COLO829 (cell line): ENCODE measurements at regions not wholly inside any gene's neighbourhood (a gene's known extent, or its start where the extent isn't known, plus 50 kb on each side); places are given as distances from the start of the nearest gene placed in this dataset.

Experiments
- DNase-seq: peaks from one replicate; pipeline ENCODE4 v3.0.0; 2012; ENCODE audit warnings: low spot score

DNA sequence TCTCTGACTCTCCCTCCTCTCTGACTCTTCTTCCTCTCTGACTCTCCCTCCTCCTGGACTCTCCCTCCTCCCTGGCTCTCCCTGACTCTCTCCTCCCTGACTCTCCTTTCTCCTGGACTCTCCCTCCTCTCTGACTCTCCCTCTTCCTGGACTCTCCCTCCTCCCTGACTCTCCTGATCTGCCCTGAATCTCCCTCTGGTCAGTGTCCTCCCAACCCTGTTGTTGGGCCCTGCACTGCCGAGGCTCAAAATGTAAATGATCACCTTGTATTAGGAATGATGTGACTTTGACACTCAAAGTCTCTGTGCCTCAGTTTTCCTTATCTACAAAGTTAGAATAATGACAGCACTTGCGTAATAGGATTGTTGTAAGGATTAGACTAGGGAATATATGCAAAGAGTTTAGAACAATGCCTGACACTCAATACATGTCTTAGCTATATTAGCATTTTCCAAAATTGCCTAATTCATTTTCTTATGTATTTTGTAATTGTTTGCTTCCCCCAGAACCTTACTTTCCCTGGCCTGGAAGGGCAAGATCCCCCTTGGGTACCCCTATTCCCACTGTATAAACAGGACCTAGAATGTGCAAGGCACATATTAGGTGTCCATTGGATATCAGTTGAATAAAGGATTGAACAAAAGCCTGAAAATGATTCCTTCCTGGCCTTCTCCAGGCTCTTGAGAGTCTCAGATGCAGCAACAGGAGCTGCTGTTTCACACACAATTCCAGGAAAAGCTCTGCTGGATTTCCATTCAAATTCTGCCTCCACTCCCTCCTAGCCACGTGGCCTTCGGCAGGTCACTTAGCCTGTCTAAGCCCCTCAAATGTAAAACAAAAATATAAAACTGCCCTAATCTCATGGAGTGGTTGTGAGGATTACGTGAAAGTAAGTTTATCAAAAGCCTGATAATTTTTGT lies 170.1 kb downstream of the INHBB start:
- DNase-seq = no peak

DNA sequence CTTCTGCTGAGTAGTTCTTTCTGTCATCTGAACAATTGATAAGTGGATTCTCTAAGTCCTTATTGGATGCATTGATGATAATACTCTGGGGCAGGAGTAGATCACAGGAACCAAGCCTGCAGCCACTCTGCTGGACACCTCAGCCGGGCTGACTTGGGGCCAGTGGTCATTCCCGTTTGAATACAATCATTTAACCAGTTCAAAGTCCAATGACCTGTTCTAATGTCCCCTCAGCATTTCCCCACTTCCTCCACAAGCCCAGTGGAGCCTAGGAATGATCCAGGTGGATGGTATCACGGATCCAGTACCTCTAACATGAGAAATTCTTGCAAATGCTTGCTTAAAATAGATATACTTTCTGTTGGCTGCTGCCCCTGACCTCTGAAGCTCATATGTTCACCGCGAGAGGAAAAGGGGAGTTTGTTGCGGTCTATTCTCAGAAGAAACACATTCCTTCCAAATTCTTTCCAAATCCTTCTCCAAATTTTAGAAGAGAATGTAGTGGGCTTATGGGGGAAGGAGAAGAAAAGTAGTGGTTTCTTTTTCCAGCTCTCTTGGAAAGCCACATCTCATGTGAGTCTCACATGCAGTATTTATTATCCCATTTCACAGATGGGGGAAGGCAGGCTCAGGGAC lies 170.9 kb downstream of the INHBB start:
- DNase-seq = no peak

DNA sequence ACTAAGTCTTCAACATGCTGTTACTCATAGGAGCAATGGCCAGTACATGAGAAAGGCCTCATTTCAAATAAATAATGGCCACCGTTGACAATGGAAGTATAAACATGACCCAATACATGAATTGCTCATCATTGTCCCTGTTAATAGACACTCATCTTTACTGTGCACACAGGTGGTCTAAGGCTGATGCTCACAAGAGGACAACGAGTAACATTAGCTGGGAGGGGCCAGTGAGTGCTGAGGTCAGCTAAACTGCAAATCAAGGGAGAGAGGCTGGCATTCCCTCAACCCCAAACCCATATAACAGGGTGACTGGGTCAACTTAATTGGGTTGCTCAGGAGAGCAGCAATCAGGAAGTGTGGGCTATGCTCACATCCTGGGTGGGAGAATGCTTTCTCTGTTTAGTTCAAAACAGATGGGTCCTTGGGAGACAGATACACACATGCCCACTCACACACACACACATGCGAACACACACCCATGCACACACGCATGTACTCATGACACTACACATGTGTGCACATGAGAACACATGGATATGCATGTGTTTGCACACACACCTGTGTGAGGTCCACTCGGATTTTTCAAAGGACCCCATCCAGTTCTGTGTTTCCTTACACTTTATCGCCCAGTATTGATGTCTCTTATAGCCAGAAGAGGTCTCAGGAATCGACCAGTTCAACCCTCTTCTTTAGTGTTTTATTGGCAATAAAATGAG lies 172.0 kb downstream of the INHBB start:
- no peak for DNase-seq

DNA sequence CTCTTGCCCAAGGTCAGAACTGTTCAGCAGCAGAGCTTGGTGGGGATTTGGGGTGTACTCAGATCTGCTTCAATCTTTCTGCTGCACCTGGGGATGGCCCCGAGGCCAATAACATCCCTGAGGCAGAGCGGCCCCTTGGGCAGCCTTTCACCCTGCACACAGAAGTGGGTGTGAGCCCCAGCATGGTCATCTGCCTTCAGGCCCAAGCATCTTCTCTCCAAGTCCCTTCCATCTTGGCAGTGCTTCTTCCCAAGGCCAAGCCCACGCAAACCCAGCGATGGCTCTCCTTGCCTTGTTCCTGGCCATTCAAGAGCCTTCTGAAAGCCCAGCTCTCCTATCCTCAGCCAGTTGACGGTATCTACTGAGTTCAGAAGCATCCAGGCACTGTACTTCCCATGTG lies 172.9 kb downstream of the INHBB start:
- DNase-seq = no peak

DNA sequence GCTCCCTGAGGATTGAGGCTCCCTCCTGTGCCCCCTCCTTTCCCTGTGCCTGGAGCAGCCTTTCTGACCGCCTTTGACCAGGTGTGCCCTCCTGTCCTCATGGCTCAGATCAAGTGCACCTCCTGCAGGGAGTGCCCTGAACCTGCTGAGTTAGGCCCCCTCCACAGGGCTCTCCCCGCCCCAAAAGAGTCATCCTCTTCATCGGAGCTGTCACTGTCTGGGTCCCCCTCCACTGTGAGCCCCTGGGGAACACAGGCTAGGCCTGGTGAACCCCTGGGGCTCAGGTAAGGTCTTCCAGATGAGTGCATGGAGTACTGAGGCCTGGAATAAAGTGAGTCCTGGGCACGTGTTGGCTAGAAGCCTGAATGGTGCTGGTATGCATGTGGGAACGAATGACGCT lies 173.5 kb downstream of the INHBB start:
- DNase-seq = no peak

DNA sequence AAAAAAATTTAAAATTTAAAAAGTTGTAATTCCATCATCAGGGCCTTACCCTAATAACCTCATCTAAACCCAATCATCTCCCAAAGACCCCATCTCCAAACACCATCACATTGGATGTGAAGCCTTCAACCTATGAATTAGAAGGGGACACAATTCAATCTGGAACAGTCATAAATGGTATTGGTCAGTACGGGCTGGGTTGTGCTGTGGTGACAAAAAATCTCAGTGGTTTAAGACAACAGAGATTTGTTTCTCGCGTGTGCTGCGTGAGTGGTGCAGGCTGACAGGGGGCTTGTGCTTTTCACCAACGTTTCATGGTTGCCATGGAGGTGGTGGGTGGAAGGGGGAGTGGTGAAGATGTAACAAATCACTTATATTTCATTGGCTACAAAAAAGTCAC lies 174.5 kb downstream of the INHBB start:
- no peak for DNase-seq

DNA sequence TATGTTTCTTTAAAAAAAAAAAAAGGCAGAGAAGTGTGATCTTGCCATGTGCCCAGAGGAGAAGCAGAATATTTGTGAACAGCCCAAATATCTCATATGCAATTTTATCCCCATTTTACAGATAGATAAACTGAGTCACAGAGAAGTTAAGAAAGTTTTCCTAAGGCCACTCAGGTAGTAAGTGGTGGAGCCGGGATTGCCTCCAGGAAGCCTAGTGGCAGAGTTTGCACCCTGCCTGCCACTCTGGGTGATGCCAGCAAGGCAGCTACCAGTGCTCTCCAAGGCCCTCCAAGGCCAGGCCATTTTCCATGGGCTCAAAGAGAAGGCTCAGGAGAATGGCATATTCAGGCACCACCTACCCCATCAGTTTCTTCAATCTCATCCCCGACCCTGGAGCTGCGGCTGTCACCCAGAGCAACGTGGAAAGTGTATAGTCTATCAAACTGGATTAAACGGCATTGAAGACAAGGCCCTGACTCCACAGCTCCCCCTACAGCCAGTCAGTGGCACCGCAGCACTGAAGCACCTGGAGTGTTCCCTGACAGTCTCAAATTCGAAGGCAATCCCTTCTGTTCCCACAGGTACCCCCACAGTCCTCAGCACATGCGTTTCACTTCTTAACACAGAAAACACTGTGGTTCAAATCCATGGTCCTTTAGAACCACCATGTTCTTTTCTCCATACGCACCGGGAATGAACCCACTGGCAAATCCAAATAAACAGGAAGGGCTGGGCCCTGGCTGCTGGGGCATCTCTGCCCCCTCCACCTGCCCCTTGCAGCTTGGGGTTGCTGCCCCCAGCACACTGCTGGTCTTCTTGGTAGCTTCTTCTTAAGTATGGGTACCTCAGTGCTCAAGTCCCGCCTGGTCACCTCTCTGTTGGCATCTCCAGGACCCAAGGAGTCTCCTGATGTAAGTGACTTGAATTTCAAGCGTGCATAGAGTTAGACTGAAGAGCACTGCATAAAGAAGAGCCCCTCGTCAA lies 175.3 kb downstream of the INHBB start:
- peak; percentile 28 for DNase-seq

DNA sequence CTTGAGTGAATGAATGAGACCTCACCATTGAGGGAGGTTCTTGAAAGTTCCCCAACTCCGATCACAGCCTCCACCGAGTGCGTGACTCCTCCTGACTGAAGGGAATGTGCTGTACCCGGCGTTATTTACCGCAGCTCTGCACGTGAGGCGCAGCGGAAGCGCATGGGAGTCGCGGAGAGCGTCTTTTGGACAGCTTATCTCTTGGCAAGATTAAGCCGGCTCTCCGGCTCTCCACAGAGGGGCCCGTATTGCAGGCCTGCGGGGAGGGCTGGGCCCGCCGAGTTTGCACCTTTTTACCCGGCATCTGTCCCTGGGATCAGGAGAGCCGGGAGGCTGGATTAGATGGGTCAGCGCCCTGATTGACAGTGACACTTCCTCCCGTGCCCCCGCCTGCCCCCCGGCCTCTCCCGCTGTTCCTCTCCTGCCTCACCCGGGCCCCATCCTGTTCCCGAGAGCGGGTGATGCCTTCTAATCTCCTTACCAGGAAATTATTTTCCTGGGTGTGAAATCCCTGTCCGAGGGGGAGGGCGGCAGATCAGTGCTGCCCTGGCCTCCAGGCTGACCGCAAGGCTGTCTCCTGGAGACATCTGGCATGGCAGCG lies 176.3 kb downstream of the INHBB start:
- no peak for DNase-seq

DNA sequence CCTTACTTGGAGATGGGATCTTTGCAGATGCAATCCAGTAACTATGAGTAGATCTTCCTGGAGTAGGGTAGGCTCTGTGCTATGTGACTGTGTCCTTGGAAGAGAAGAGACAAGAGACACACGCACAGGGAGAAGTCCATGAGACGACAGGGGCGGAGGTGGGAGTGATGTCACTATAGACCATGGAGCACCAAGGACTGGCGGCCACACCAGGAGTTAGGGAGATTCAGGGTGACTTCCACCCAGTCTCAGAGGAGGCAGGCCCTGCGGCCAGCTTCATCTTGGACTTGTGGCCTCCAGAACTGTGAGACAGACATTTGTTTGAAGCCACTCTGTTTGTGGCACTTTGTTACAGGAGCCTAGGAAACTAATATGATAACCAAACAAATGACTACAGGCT lies 177.8 kb downstream of the INHBB start:
- no peak for DNase-seq

DNA sequence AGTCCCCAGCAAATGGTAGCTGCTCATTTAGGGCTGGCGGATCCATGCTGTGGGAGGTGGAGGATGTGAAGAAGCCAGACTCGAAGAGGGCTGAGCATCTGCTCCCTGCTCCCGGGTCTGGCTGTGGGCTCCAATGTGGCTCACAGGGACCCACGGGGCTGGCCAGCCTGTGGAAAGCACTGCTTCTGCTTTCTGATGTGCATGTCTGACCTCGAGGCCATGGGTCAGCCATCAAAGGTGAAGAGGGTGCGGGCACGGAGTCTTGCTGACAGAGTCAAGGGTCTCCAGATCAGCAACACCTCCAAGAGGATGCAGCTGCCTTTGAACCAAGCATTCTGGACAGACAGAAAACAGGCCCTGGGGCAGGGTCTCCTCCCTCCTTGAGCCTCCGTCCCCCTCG lies 178.2 kb downstream of the INHBB start:
- no peak for DNase-seq

DNA sequence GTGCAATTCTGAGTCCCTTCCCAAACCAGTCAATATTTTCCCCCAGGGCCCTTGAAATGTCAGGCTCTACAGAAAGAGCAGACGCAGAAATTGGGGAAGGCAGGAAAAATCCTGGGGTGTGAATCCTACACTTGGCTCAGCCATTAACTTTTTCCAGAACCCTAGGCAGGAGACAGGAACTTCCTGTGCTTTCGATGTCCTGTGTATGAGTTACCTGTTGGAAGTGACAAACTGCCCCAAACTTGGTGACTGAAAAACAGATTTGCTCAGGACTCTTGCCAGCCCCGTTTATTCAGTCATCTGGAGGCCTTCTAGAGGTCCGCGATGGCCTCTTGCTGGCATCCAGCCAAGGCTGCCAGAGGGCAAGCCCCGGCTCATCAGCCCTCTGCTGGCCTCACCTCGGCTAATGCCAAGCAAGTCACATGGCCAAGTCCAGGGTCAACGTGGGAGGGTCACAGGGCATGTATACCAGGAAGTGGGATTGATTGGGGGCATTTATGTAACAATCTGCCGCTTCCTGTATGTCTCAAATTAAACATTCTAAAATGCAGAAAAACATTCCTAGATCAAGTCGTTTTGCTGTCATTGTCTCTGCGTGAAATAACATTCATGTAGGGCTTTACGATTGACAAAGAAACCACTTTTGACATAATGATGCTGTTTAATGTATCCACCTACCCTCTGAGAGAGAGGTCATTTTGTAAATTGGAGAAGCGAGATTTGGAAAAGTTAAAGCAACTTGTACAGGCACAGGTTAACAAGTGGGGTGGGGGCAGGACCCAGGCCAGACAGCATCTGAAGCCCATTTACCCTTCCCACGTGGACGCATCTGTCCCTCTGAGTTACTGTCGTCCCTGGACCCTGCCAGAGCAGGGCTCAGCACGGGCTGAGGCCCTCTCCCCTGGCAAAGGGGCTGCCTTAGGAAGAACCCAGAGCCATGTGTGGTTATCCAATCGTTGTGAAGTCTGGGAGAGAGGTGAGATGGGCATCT lies 179.4 kb downstream of the INHBB start:
- no peak for DNase-seq

DNA sequence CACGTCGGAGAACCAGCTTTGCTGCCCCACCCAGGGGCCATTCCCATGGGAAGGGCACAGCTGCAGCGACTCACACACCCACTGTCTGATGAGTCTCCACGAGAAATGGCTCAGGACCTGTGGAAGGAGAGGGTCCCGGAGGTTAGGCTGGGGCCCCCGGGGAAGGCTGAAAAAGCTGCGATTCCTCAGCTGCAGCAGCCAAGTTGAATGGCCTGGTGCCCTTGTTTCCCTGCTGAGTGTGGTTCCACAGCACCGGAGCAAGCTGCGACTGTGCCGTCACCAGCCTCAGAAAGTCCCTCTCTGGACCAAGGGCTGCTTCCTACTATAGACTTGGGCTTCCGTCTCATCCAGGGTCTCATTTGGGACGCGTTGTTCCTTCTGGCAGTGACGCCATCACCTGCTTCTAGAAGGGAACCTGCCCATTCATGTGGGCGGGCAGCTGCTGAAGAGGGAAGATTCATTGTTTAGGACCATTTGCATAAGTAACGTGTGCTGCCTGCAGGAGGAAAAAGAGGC lies 180.2 kb downstream of the INHBB start:
- no peak for DNase-seq

DNA sequence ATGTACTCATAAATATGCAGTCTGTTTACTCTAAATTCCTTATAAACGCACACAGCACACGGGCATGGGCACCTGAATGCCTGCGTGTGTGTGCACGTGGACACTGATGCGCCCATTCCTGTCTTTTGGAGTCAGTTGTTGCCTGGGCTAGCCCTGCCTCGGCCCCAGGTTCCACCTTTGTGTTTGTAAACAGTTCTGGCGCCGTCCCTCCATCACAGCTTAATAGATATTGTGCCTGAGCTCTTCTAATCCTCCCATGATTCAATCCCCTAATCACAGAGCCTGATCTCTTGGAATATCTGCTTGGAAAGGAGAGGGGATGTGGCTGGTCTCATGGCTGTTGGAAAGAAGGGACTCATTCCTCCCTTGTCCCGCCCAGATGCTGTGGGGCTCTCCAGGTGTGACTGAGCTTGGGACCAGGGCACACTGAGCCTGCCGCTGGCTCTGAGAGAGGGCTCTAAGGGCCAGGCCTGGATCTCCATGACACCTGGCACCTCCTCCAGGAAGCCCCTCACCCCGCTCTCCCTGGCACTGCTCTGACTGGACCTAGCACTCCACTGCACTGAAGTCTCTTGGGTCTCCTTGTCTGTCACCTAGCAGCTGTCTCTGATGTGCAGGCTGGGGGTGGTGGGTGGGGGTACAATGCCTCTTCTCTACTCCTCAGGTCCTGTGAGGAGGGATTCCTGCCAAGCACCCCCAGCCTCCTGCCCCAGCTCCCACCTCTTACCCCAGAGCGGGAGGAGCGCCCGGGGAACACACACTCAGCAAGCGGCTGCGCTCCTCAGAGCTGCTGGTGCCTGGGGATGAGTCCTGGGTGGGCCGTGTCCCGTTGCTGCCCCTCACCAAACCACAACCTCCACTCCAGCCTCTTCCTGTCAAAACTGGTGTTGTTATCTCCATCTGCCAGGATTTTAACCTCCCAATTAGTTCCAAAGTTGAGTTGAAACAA lies 181.3 kb downstream of the INHBB start:
- no peak for DNase-seq

DNA sequence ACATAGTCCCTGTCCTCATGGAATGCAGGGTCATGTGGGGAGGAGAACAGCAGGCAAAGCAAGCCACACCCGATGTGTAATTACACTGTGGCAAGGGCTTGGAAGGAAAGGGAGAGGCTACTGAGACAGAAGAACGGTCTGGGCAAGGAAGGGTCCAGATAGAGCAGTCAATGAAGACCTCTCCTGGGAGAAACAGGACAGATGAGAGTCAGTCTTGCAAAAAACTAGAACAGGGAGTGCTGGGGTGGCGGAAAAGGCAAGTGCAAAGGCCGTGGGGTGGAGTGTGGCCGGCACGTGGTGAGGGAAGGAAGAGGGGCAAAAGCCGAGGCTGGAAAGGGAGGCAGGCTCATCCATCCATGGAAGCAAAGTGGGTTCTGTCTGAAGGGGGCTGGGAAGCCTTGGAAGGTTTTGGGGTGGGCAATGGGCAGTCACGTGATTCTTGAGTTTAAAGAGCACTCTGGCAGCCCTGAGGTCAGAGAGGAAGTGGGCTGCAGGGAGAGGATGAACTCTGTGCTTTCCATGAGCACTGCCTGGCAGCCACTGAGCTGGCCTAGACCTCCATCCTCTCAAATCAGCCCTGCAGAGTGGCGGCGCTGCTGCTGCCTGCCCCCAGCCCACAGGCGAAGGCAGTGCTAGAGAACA lies 182.2 kb downstream of the INHBB start:
- DNase-seq = no peak

DNA sequence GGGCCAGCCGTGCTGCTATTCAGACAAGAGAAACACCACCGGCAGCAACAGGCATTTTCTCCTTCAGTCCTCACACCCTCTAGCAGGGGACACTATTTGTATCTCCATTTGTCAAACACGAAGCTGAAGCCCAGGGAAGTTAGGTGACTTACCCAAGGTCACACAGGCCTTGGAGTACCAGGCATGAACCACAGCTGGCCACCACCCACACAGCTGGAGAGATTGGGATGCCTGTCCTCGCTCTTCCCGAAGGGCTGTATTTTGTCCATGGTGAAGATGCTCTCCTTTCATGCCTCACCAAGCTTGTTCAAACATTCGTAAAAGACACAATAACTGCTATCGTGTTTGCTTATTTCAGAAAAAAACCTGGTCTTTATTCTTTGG lies 182.7 kb downstream of the INHBB start:
- no peak for DNase-seq

DNA sequence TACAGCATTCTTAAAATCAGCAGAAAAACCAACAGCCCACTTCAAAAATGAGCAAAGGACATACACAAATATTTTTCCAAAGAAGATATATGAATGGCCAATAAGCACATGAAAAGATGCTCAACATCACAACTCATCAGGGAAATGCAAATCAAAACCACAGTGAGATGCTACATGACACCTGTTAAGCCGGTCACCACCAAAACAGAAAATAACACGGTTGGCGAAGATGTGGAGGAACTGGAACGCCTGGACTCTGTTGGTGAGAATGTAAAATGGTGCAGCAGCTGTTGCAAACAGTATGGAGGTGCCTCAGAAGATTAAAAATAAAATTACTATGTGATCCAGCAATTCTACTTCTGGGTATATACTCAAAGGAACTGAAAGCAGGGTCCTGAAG lies 184.8 kb downstream of the INHBB start:
- no peak for DNase-seq

DNA sequence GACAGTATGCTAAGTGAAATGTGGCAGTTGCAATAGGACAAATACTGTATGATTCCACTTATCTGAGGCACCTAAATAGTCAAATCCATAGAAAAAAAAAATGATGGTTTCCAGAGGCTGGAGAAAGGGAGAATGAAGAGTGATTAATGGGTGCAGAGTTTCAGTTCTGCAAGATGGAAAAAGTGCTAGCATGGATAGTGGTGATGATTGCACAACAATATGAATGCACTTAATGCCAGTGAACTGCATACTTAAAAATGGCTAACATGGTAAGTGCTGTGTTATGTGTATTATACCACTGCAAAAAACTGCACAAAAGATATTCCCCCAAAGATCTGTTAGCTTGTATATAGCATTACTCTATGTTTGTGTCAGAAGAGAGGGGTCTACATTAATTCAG lies 185.4 kb downstream of the INHBB start:
- DNase-seq = no peak
